ENCODE measurements at regions not wholly inside any gene's neighbourhood (a gene's known extent, or its start where the extent isn't known, plus 50 kb on each side); places are given as distances from the start of the nearest gene placed in this dataset.

GRCh38 chr14:37745657-37746056, 150.2 kb downstream of the TTC6 start:
- no peak for TF ChIP-seq CTCF (IDR thresholded peaks at IDR 0.05)
- no peak for TF ChIP-seq PRRX2 (CRISPR knock-in tag; IDR thresholded peaks at IDR 0.05)
- no peak for TF ChIP-seq USF1 (CRISPR knock-in tag; IDR thresholded peaks at IDR 0.05)
- TF ChIP-seq STAT6 (CRISPR knock-in tag; conservative IDR thresholded peaks at IDR 0.05; ENCODE audit: low read depth) = no peak
- TF ChIP-seq GABPB1 (CRISPR knock-in tag; IDR thresholded peaks at IDR 0.05) = no peak
- no peak for TF ChIP-seq E2F4 (CRISPR knock-in tag; IDR thresholded peaks at IDR 0.05; ENCODE audit: borderline replicate concordance, low read depth)
- no peak for TF ChIP-seq NFATC4 (CRISPR knock-in tag; IDR thresholded peaks at IDR 0.05)
- TF ChIP-seq ZNF121 (CRISPR knock-in tag; IDR thresholded peaks at IDR 0.05) = no peak
- no peak for TF ChIP-seq E2F5 (CRISPR knock-in tag; IDR thresholded peaks at IDR 0.05)

Data from WTC11 (cell line).